Brain microvascular endothelial cell (primary cell): ENCODE measurements at regions not wholly inside any gene's neighbourhood (a gene's known extent, or its start where the extent isn't known, plus 50 kb on each side); places are given as distances from the start of the nearest gene placed in this dataset.

Experiments used
- DNase-seq: peaks from one replicate; pipeline ENCODE4 v3.0.0-alpha.2; 2020
- H3K27ac ChIP-seq: fragments of 250-450 bp; sonication (Bioruptor Pico); 2 replicates; pipeline ENCODE4 v1.5.1; 2020; ENCODE audit warnings: mild to moderate bottlenecking, moderate library complexity
- H3K27me3 ChIP-seq: fragments of 250-450 bp; sonication (Bioruptor Pico); replicated peaks from 2 replicates; pipeline ENCODE4 v1.5.1; 2020; ENCODE audit warnings: mild to moderate bottlenecking
- H3K36me3 ChIP-seq: fragments of 250-450 bp; sonication (Bioruptor Pico); replicated peaks from 2 replicates; pipeline ENCODE4 v1.5.1; 2020; ENCODE audit warnings: mild to moderate bottlenecking
- H3K4me3 ChIP-seq: 2 replicates; pipeline ENCODE4 v1.5.1; 2011; ENCODE audit warnings: low read depth, mild to moderate bottlenecking, control low read depth, low read length, moderate library complexity
- CTCF ChIP-seq: IDR thresholded peaks from 2 replicates; pipeline ENCODE4 v1.5.1; 2011; ENCODE audit warnings: low read depth, mild to moderate bottlenecking, moderate library complexity, low read length, control low read depth, inconsistent platforms; ENCODE audit errors: missing control alignments
- in situ Hi-C: cut with HindIII; loops from 2 replicates; pipeline ENCODE4 v1.10.0; 2017; ENCODE audit warnings: low sequenced_read_pairs, low pct_ligation_motif_present

- in situ Hi-C loops = no loop called here
- no peak for TF ChIP-seq CTCF
- no peak for DNase-seq
- no peak overlapping the region for H3K4me3 ChIP-seq
- no peaks in the 10 kb centered on the region for H3K27me3 ChIP-seq
- no peaks in the 10 kb centered on the region for H3K36me3 ChIP-seq
- H3K27ac ChIP-seq = no peak overlapping the region
Measured at GRCh38 chr1:58922302-58923089, 138.6 kb upstream of the JUN start.

GRCh38 chr1:58923090-58923470 is 139.2 kb upstream of the JUN start:
- in situ Hi-C loops = no loop called here

GRCh38 chr1:58924016-58924565 is 140.2 kb upstream of the JUN start:
- TF ChIP-seq CTCF = no peak
- H3K27ac ChIP-seq = no peak overlapping the region
- DNase-seq = no peak
- no peaks in the 10 kb centered on the region for H3K27me3 ChIP-seq
- no peaks in the 10 kb centered on the region for H3K36me3 ChIP-seq
- no peak overlapping the region for H3K4me3 ChIP-seq
- in situ Hi-C loops = no loop called here

More at GRCh38 chr1:58923090-58923470, 139.2 kb upstream of the JUN start:
- Histone ChIP-seq H3K27me3 (no peaks in the 10 kb centered on the region), H3K27ac (no peak overlapping the region), H3K4me3 (no peak overlapping the region), H3K36me3 (no peaks in the 10 kb centered on the region)
- no peak for DNase-seq
- TF ChIP-seq CTCF = no peak

GRCh38 chr1:58924821-58925220 is 141.0 kb upstream of the JUN start:
- in situ Hi-C loops = no loop called here
- H3K4me3 ChIP-seq = no peak overlapping the region
- no peaks in the 10 kb centered on the region for H3K36me3 ChIP-seq
- no peak overlapping the region for H3K27ac ChIP-seq
- no peak for TF ChIP-seq CTCF
- H3K27me3 ChIP-seq = no peaks in the 10 kb centered on the region
- DNase-seq = no peak

GRCh38 chr1:58925247-58925646 is 141.4 kb upstream of the JUN start:
- H3K27ac ChIP-seq = no peak overlapping the region
- in situ Hi-C loops = no loop called here
- no peaks in the 10 kb centered on the region for H3K27me3 ChIP-seq
- TF ChIP-seq CTCF = no peak
- H3K4me3 ChIP-seq = no peak overlapping the region
- no peak for DNase-seq
- no peaks in the 10 kb centered on the region for H3K36me3 ChIP-seq
